NCI-H1930 (cell line): ENCODE measurements at regions not wholly inside any gene's neighbourhood (a gene's known extent, or its start where the extent isn't known, plus 50 kb on each side); places are given as distances from the start of the nearest gene placed in this dataset.
"Not testable (repeated sequence)": the region's sequence is repeated elsewhere in the genome, so short reads cannot be mapped to it uniquely, and the experiment has no call there.

Experiments used
- DNase-seq, 2 experiments: peaks; one replicate each; lab custom pipeline; 2025; lab: John Stamatoyannopoulos, UW

DNA sequence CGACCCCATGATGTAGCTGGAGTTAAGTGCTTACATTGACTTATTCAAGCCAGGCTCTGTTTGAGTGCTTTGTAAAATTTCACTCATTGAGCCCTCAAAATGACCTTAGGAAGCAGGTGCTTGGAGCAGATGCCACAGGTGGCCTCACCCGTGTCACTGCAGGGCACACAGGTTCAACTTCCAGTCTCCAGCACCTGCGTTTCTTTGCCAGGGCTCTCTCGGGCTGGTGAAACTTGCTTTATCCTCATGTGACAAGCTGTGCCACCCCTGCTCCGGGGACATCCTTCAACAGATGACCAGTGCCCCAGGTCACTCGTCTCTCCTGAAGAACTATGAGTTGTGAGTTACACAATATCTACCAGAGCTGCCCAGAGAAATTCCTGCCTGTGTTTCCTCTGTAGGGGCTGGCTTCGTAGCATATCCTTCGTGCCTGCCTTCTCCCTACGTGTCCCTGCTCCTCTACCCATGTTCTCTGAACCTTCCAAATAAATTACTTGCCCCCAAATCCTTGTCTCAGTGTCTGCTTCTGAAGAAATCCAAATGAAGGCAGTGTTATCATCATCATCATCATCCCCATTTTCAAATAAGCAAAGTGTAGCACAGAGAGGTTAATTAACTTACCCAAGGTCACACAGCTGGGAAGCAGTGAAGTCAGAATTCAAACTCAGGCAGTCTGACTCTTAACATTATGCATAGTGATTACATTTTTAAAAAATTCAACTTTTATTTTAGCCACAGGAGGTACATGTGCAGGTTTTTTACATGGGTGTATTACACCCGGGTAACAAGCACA, 352.5 kb downstream of the NPIPA8 start:
- DNase-seq, result no peak

DNA sequence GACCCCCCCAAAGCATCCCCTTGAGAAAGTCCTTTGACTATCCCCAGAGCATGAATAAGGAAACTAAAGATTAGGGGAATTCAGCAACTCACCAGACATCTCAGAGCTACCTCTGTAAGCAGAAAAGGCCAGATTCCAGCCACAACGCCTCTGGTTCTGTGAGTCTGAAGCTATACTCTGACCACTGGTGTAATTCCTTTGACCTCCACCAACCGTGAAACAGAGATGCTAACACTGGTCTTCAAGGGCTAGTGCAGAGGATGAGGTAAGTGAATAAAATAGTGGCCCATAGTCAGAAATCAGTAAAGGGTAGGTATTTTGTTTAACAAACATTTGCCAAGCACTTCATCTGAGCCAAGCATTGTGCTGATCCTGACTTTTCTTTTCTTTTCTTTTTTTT, 353.4 kb downstream of the NPIPA8 start:
- DNase-seq, result no peak

DNA sequence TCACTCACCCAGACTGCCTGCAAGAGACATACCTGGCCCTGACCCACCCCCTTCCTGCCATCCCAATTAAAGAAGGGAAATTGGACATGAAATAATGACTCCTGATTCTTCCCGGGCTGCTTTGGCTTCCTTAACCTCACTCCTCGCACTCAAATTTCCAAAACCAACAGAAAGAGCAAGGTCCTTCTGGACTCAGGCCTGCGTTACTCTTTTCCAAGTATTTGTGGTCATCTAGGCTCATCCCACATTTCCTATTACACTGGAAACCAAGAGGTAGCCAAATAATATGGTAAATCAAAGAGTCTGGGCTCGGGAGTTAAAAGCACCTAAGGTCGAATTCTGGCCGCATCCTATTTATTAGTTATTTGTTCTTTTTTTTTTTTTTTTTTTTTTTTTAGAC, 359.3 kb downstream of the NPIPA8 start:
- DNase-seq, result no peak

DNA sequence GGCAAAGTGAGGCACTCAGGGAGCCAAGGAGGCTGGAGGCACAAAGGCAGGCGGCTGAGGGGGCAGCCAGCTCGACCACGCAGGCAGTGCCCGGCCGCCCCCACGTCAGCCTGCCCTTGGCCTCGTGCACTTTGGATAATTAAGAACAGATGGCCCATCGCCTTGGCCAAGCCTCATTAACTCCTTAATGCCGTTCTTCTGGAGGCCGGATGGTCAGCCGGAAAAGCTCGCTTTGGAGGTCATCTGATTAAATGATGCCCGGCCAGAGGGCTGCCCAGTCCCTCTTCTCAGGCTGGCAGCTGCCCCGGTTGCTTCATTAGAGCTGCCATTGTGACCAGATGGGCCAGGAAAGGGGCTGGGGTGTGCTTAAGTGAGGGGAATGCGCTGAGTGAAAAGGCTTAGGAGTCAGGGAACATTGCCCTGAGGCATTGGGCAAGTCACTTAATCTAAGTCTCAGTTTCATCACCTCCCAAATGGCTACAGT, 364.0 kb downstream of the NPIPA8 start:
- no peak for DNase-seq

DNA sequence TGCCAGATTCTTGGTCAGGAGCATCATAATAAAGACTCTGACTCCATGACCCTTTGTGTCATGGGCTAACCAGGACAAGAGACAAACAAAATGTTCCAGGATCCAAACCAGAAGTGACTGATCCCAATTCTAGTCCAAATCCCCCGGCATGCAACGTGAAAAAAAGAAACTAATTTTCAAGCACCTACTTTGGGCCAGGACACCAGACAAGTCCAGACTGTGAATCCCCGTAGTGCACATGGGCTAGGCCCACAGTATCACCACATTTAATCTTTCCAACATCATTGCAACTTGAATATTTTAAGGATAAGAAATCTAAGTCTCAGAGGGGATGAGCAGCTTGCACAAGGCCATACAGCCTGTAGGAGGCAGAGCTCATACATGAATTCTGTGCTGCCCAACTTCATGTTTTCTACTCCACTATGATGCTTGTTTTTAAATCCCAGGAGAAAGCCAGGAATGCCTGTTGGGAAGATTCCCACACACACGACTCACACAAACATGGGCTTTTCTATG, 365.7 kb downstream of the NPIPA8 start:
- no peak for DNase-seq

DNA sequence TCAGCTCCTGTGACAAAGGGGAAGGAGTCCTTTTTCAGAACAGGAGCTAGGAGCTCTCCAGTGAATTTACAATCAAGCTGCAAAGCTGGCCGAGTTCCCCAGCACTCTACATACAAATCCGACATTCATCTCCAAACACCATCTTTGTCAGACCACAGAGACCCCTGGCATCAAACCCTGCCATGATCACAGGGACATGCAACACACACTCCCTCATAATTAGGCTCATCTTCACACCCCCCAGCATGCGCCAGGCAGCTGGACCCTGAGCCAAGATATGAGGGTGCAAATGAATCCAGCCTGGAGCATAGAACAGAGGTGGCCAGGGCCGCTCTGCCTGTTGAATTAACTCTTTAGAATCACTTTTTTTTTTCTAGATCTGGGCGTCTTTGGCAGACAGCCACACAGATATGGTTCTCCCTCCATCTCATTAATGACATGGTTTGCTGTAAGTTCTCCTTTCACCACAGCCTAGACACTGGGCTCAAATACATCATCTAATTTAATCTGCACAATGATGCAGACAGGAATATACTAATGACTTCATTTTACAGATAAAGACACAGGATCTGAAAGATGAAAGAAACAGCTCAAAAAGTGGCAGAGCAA, 366.3 kb downstream of the NPIPA8 start:
- DNase-seq, result no peak

DNA sequence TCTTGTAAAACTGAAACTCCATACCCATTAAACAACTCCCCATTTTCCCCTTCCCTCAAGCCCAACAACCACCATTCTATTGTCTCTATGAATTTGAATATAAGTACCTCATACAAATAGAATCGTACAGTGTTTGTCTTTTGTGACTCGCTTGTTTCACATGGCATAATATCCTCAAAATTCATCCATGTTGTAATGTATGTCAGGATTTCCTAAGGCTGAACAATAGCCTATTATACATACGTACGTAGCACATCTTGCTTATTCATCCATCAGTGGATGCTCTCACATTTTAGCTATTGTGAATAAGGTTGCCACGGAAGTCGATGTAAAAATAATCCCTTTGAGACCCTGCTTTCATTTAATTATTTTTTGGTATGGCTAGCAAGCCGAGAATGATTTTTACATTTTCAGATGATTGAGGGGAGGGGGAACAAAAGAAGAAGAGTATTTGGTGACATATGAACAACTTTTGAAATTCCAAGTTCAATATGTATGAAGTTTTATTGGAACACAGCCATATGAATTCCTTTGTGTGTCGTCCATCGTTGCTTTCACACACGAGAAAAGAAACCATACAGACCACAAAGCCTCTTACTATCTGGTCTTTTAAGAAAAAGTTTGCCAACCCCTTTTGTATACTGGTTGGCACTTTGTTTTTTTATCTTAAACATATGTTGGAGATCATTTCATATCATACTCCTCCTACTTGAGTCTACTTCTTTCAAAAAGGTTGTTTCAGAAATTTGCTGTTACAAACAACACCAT, 371.2 kb downstream of the NPIPA8 start:
- no peak for DNase-seq

DNA sequence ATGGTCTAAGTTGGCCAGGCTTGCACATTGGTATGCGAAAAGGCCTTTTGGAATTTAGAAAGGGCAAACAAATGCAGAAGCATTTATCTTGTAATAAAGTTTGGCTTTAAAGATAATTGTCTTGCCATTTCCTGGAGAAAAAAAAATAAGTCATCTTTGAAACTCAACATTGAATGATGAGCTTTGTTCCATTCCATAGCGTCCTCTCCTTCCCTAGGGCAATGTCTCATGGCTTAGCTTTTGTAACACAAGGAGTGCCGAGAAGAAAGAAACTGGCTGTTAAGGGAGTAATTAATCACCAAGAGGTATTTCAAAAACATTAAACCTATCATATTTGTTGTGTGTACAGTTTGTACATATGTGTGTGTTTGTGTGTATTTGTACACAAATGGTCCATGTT, 372.3 kb downstream of the NPIPA8 start:
- DNase-seq, result no peak

DNA sequence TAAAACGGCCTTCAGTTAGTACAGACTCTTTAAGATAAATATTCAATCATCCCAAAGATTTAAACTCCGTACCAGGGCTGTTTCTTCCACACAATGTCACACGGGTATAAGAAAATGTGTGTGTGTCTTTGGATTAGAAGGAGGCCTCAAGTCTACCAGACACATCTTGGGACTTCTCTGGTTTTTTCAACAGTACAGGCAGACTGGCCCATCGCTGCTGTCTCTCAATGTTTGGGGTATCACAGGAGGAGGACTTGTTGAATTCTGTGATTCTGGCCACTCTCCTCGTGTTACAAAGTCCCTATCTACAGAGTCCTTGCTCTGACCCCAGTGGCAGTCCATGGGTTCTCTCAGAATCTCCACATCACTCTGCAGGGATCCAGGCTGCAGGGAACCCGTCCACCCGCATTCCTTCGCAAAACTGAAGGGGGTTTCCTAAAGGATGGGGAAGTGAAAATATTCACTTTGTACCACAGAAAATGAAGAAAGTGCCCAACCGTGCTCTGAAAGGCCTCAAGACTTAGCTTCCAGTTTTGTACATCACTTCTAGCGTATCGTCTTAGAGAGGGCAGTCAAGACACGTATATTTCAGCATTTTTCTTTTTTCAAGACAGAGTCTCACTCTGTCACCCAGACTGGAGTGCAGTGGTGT, 373.2 kb downstream of the NPIPA8 start:
- DNase-seq, result no peak

DNA sequence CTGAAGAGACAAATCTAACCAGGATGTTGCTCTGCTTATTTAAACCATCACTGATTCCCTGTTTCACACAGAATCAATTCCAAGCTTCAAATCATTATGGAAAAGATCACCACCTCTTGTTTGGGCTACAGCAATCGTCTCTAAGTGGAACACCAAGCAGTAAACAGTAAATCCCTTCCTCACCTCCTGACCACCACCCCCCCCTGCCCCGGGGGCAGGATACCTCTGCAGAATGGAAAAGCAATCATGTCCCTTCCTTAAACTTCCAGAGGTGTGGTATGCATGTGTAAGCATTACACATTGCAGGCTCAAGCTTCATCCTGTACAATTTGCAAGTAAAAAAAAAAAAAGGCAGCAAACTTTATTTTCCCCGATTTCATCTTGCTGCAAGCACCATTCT, 373.8 kb downstream of the NPIPA8 start:
- no peak for DNase-seq

DNA sequence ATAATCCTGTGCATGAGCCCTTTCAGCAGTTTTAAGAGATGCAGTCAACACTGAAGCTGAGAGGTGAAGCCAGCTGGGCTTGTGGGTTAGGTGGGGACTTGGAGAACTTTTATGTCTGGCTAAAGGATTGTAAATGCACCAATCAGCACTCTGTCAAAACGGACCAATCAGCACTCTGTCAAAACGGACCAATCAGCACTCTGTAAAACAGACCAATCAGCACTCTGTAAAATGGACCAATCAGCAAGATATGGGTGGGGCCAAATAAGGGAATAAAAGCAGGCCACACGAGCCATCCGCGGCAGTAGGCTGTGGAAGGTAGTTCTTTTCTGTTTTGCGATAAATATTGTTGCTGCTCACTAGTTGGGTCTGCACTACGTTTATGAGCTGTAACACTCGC, 374.7 kb downstream of the NPIPA8 start:
- not testable (repeated sequence) for DNase-seq

DNA sequence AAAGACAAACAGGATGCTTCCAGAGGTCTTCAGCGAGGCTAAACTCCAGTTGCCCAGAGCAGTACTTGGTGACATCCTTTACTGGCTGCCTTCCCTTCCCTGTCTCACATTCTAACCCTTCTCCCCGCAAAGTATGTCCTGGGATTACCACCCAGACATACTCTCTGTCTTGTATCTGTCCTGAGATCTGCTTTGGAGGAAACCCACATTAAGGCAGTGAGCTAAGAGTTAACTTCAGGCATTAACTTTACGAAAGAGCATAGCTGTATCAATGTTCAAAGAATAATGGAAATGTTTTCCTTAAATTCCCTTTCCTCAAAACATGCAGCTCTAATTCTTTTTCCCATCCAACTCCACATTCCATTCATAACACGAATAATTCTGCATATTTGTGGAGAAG, 385.2 kb downstream of the NPIPA8 start:
- DNase-seq, result no peak

DNA sequence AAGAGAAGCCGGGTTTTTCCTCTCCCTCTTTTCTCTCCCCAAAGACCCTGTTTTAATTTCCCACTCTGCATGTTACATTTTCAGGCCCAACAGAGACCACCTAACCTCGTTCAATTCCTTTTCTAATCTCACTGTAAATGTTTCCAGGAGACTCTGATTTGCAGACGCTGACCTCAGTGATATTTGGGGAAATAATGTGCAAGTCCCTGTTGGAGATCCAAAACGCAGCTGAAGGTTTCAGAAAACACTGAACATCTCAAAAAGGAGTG, 386.6 kb downstream of the NPIPA8 start:
- DNase-seq, result no peak

DNA sequence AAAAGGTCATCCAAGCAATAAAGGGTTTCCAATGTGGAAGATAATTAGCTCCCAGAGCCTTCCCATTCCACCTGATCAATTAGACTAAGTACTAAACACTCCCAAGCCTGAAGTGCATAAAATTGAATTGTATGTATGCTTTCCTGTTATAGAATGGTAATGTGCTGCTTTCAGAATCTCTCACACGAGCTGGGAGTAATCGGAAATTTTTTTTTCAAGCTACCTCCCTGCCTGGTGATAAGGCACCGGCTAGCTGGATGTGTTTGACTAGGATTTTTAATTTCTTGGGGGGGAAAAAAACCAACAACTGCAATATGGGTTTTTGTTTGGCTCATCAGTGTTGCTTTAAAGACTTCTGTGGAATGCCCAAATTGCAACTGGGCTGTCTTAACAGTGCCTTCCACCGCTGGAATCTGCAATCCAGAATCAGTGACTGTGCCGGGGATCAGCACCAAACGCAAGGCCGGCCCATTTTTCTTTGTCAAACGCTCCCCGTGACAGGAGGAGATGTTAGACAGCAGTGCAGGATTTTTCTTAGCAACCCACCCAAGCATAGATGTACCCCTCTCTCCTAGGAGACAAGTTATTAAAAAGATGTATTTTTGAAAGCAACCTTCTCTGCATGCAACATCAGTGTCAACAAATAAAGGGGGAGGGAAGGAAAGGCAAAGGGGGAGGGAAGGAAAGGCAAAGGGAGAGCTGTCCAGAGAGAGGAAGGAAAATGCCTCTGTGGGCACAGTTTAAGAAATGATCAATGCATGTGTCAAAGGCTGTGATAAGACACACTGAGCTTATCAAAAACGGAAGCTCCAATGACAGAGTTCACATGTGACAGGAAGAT, 387.2 kb downstream of the NPIPA8 start:
- DNase-seq, result no peak

DNA sequence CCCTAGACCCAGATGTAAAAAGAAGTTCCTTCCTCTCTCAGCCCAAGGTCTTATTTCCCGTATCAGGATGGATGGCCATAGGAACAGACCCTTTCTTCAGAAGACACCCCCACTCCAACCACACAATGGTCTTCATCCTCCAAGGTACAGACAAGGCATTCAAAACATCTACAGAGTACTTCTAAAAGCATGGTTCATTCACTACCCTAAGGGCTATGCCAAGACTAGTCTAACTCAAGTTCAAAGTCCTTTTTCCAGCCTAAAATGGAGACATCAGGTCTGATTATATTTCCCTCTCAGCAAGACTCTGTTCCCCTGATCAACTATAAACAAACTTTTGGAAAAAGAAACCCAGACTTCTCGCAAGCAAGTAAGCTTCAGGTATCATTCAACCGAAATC, 388.9 kb downstream of the NPIPA8 start:
- DNase-seq, result no peak

DNA sequence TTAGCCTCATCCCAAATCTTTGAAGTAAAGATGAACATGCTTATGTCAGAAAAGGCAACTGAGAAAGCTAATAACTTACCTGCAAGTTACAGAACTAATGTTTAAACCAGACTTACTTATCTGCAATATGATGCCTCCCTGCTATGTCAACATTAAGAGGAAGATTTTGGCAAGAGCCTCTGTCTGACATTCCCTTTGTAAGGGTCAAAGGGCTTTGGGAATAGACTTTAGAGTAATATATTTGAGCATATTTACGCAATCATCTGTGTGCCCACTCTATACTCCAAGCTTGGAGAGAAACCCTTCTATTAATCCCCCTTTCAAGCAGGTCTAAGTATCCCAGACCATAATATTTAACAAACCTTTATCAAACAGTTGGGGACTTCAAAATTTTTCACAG, 389.4 kb downstream of the NPIPA8 start:
- DNase-seq, result no peak

DNA sequence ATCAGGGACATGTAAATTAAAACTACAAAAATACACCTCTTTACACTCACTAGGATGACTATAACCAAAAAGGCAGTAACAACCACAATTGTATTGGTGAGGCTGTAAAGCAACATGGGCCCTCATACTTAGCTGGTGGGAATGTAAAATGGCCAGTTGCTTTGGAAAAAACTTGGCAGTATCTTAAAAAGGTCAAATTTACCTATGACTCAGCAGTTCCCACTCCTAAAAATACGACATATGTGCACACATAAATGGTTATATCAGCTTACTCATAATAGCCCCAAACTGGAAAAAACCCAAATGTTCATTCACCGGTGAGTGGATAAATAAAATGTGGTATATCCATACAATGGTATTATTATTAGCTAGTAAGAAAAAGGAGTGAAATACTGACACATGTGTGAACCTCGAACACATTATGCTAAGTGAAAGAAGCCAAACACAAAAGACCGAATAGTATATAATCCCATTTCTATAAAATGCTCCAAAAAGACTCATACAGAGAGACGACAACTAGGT, 391.4 kb downstream of the NPIPA8 start:
- DNase-seq, result no peak

DNA sequence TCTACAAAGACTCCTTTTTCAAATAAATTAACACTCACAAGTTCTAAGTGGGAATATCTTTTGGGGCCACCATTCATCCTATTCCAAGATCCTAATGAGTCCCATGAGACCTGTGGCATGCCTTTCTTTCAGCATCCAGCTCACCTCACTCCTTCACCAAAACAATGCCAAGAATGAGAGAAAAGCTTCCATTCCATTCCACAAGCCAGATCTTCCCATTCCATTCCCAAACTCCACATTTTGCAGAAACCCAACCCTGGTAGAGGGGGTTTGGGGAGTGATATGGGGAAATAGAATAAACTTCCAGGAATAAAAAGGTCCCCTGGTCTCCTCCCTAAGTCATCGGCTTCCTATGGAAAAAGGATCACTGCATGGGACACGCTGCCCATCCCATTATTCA, 392.2 kb downstream of the NPIPA8 start:
- no peak for DNase-seq

DNA sequence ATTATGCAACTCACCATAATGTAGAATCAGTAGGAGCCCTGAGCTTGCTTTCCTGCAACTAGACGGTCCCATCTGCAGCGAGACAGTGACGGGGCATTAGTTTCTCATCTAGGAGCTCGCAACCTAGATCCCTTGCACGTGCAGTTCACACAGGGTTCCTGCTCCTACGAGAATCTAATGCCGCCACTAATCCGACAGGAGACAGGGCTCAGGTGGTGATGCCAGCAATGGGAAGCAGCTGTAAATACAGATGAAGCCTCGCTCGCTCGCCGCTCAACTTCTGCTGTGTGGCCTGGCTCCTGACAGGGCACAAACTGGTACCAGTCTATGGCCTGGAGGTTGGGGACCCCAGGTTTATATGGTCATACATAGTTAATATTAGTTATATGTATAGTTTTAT, 394.5 kb downstream of the NPIPA8 start:
- DNase-seq, result no peak

DNA sequence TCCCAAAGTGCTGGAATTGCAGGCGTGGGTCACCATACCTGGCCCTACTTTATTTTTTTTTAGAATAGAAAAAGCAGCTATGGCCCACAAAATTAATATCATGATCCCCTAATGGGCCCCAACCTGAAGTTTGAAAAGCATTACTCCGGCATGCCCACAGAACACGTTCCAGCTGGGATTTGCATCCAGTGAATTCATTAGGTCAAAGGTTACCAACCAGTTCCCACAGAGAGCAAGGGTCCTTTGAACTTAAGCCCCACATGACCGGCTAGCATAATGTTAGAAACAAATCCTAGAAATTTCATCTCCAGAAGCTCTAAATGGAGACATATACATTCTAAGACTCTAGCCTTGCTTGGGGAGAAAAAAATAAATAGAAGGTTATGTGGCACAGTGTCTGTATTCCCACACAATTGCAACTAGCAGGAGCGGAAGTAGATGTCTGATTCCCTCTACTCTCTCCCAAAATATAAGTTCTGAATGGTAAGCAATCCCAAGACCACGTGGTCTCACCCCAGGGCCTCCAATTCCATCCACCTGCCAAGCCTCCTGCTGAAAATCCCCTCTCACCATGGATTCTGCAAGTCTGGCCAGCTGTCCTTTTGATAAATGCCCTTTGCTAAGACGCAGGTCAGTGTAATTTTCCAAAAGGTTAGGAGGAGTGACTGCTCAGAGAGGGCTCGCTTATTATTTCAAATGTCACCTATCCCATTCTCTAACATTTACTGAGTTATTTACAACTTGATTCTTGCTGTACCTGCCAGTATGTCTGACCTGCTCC, 395.8 kb downstream of the NPIPA8 start:
- DNase-seq, result no peak

DNA sequence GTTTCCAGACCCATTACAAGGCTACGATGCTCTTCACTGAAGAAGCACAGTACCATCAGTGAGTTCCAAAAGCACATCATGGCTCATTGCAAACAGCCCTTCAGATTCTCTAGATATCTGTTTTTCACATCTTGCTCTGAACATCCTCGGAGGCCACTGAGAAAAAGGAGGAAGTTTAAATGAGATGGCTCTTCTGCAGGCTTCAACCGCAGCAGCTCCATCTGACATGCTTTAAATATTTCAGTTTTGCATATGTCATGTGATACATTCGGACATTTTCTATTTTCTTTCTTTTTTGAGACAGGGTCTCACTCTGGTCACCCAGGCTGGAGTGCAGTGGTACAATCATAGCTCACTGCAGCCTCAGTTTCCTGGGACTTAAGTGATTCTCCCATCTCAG, 396.8 kb downstream of the NPIPA8 start:
- DNase-seq, result no peak
